ENCODE measurements at regions not wholly inside any gene's neighbourhood (a gene's known extent, or its start where the extent isn't known, plus 50 kb on each side); places are given as distances from the start of the nearest gene placed in this dataset.

- TF ChIP-seq LEF1 (IDR thresholded peaks at IDR 0.05; ENCODE audit: borderline replicate concordance): no peak
- no peak for TF ChIP-seq ARNT (IDR thresholded peaks at IDR 0.05)
- TF ChIP-seq PKNOX1 (IDR thresholded peaks at IDR 0.05): no peak
- TF ChIP-seq SUZ12 (IDR thresholded peaks at IDR 0.05): no peak
- TF ChIP-seq SP1 (IDR thresholded peaks at IDR 0.05): no peak
- TF ChIP-seq BHLHE40 (IDR thresholded peaks at IDR 0.05; ENCODE audit: borderline replicate concordance): no peak
- no peak for TF ChIP-seq FOXM1 (IDR thresholded peaks at IDR 0.05; ENCODE audit: borderline replicate concordance)
Observed at GRCh38 chr7:119344466-119344865, 928.5 kb upstream of the KCND2 start.
